ENCODE measurements at regions not wholly inside any gene's neighbourhood (a gene's known extent, or its start where the extent isn't known, plus 50 kb on each side); places are given as distances from the start of the nearest gene placed in this dataset.

GRCh38 chr16:80418517-80419355 lies 122.1 kb upstream of the DYNLRB2 start:
- no peak for DNase-seq (ENCODE audit: low read depth, low spot score)

GRCh38 chr16:80417706-80418271 lies 123.0 kb upstream of the DYNLRB2 start:
- DNase-seq (ENCODE audit: low read depth, low spot score): no peak

- no peak for DNase-seq (ENCODE audit: low read depth, low spot score)
Observed at GRCh38 chr16:80408014-80408413, 132.8 kb upstream of the DYNLRB2 start.

- DNase-seq (ENCODE audit: low read depth, low spot score): no peak
Observed at GRCh38 chr16:80407265-80407987, 133.4 kb upstream of the DYNLRB2 start.

- no peak for DNase-seq (ENCODE audit: low read depth, low spot score)
Observed at GRCh38 chr16:80404847-80405246, 135.9 kb upstream of the DYNLRB2 start.

- no peak for DNase-seq (ENCODE audit: low read depth, low spot score)
Observed at GRCh38 chr16:80403894-80404293, 136.9 kb upstream of the DYNLRB2 start.

GRCh38 chr16:80390871-80391489 lies 149.8 kb upstream of the DYNLRB2 start:
- DNase-seq (ENCODE audit: low read depth, low spot score): no peak

GRCh38 chr16:80390046-80390445 lies 150.7 kb upstream of the DYNLRB2 start:
- DNase-seq (ENCODE audit: low read depth, low spot score): no peak

- no peak for DNase-seq (ENCODE audit: low read depth, low spot score)
Observed at GRCh38 chr16:80389338-80389737, 151.5 kb upstream of the DYNLRB2 start.

- no peak for DNase-seq (ENCODE audit: low read depth, low spot score)
Observed at GRCh38 chr16:80387318-80387921, 153.4 kb upstream of the DYNLRB2 start.

GRCh38 chr16:80384862-80385261 lies 155.9 kb upstream of the DYNLRB2 start:
- no peak for DNase-seq (ENCODE audit: low read depth, low spot score)

- DNase-seq (ENCODE audit: low read depth, low spot score): no peak
Observed at GRCh38 chr16:80380514-80380913, 160.3 kb upstream of the DYNLRB2 start.

GRCh38 chr16:80377096-80377956 lies 163.5 kb upstream of the DYNLRB2 start:
- no peak for DNase-seq (ENCODE audit: low read depth, low spot score)

GRCh38 chr16:80375973-80376372 lies 164.8 kb upstream of the DYNLRB2 start:
- DNase-seq (ENCODE audit: low read depth, low spot score): no peak

GRCh38 chr16:80375513-80375912 lies 165.3 kb upstream of the DYNLRB2 start:
- DNase-seq (ENCODE audit: low read depth, low spot score): no peak

GRCh38 chr16:80372341-80372740 lies 168.5 kb upstream of the DYNLRB2 start:
- DNase-seq (ENCODE audit: low read depth, low spot score): no peak

- peak; percentile 30 for DNase-seq (ENCODE audit: low read depth, low spot score)
Observed at GRCh38 chr16:80369138-80369958, 171.4 kb upstream of the DYNLRB2 start.

- no peak for DNase-seq (ENCODE audit: low read depth, low spot score)
Observed at GRCh38 chr16:80367037-80367658, 173.6 kb upstream of the DYNLRB2 start.

GRCh38 chr16:80366023-80366422 lies 174.8 kb upstream of the DYNLRB2 start:
- no peak for DNase-seq (ENCODE audit: low read depth, low spot score)

Measured in iPS DF 19.7 (cell line).